Breast epithelium (tissue), 3 donors: ENCODE measurements at regions not wholly inside any gene's neighbourhood (a gene's known extent, or its start where the extent isn't known, plus 50 kb on each side); places are given as distances from the start of the nearest gene placed in this dataset.

Experiments used
- CTCF ChIP-seq, 3 donors: fragments of 450-650 bp; IDR thresholded peaks; one replicate each; pipeline ENCODE4 v1.5.1; 2016 to 2017; ENCODE audit warnings: antibody characterized with exemption in 3 of 3, mild to moderate bottlenecking in 3 of 3, moderate library complexity in 3 of 3
- POLR2A ChIP-seq: fragments of 450-650 bp; IDR thresholded peaks from one replicate; pipeline ENCODE4 v1.6.1; 2016; ENCODE audit warnings: antibody characterized with exemption, mild to moderate bottlenecking, moderate library complexity
- POLR2AphosphoS5 ChIP-seq, 3 donors: sonication (generic); formaldehyde crosslinking; IDR thresholded peaks; one replicate each; pipeline ENCODE4 v1.6.1; 2017; ENCODE audit warnings: antibody characterized with exemption in 3 of 3

GRCh38 chr9:99626426-99626825 is 195.3 kb upstream of the NR4A3 start:
- TF ChIP-seq CTCF (IDR thresholded peaks at IDR 0.05) (no peak), POLR2AphosphoS5 (IDR thresholded peaks at IDR 0.05) (no peak), POLR2A (no peak)
